D721Med (cell line): ENCODE measurements at regions not wholly inside any gene's neighbourhood (a gene's known extent, or its start where the extent isn't known, plus 50 kb on each side); places are given as distances from the start of the nearest gene placed in this dataset.

Experiments used
- DNase-seq: peaks from one replicate; pipeline ENCODE4 v3.0.0; 2011; ENCODE audit warnings: low spot score; ENCODE audit not compliant: insufficient read length
- FAIRE-seq: peaks from 2 replicates; lab custom pipeline; 2011; peaks lifted over from hg19 to GRCh38; lab: Jason Lieb, UNC
- TF ChIP-seq, protein P1 (sequence below): IDR thresholded peaks from 2 replicates; pipeline ENCODE4 v1.5.1; 2012; ENCODE audit warnings: mild to moderate bottlenecking, control low read depth; ENCODE audit not compliant: insufficient read depth; ENCODE audit errors: missing control alignments

DNA sequence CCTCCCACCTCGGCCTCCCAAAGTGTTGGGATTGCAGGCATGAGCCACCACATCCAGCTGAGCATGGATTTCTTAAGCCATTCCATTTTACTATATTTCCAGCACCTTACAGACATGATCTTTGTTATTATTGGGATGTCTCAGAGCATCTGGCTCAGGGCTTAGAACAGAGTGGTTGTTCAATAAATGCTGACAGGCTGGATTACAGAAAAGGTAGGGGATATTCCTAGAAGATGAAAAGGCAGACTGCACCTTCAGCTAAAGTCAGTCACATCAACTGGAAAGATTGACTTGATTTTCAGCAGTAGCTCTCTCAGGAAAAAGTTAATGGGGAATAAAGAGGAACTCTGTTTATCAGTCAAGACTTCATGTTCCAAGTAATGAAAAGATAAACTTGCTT is 360.3 kb upstream of the ERCC4 start:
- DNase-seq (no peak), FAIRE-seq (no peak)
- TF ChIP-seq, protein P1, sequence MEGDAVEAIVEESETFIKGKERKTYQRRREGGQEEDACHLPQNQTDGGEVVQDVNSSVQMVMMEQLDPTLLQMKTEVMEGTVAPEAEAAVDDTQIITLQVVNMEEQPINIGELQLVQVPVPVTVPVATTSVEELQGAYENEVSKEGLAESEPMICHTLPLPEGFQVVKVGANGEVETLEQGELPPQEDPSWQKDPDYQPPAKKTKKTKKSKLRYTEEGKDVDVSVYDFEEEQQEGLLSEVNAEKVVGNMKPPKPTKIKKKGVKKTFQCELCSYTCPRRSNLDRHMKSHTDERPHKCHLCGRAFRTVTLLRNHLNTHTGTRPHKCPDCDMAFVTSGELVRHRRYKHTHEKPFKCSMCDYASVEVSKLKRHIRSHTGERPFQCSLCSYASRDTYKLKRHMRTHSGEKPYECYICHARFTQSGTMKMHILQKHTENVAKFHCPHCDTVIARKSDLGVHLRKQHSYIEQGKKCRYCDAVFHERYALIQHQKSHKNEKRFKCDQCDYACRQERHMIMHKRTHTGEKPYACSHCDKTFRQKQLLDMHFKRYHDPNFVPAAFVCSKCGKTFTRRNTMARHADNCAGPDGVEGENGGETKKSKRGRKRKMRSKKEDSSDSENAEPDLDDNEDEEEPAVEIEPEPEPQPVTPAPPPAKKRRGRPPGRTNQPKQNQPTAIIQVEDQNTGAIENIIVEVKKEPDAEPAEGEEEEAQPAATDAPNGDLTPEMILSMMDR: no peak

DNA sequence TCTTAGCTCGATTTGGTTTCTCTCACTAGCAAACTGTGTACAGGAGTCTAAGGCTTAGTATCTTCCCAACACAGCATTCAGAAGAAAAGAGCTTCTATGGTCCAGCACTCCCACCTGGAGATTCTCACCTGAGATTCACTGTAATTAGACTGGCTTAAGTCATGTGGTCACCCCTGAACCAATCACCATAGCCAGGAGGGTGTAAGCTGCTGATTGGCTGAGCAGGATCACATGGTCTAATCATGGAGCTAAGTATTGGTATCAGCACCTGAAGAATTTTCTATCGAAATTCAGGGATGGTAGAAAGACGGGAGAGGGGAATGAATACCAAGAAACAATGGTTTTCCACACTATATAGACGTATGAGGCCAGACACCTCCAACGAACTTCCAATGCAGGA is 359.8 kb upstream of the ERCC4 start:
- no peak for FAIRE-seq

DNA sequence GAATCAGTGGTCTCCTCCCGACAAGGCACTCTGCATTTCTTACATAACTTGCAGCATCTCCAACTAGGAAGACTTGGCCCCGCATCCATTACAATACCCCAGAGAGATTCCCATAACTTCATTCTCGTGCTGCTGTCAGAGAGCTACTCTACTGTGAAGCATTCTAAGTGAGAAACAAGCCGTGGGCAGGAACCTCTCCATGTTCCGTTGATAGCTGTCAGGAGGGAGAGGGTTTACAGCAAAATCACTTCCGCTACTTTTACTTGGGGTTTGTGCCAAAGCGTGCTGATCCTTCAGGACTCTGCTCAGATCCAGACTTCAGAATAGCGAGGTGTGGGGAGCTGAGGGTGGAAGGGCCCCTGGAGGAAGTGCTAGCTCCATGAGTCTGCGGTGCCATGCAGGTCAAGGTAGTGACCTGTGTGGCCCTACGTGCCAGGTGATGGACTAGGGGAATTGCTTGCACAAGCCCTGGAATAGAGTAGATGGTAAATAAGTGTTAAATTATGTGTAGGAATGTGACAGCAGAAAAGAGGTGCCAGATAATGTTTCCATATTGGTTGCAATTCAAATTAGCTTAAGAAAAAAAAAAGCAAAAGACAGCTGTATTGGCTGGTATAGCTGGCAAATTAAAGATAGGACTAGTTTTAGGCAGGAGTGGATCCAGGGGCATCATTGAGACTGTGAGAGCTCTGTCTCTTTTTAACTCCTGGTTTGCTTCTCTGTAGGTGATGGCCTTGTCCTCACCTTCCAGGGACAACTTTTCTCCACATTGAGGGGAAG is 358.5 kb upstream of the ERCC4 start:
- DNase-seq (no peak), FAIRE-seq (no peak)
- TF ChIP-seq, protein P1: no peak

More for the DNA sequence above, 359.8 kb upstream of the ERCC4 start:
- TF ChIP-seq, protein P1: no peak
- no peak for DNase-seq

DNA sequence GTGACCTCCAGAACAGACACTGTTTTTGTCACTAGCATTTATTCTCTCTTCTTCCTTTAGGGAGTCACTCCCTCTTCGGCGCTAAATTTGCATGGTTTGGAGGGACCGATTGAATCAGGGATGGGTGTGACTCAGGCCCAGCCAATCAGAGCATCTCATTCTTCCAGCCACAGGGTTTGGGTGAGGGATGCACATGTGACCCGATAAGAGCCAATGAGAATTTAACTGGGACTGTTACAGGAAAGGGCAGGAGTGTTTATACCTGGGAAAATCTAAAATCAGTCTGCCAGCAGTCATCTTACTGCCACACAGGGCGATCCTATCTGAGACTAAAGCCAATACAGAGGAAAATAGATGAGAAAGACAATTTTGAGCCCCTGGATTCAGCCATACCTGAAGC is 351.2 kb upstream of the ERCC4 start:
- TF ChIP-seq, protein P1: no peak
- no peak for DNase-seq
- FAIRE-seq: no peak

DNA sequence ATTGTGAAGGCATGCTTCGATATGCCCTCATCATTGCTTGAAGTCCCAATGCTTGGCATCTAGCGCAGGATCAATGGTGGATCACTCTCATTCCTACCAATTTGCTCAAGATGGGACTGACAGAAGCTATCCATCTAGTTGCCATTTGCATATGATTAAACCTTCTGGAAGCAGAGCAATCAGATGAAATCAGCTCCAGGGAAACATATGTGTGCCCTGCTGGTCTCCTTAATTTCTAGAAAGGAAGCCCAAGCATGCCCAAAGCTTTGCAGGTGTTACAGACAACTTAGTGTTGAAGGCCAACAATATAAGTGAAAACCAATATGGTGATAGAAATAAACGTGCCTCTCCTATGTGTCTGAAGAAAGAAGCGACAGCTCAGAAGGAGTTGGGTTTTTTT is 350.0 kb upstream of the ERCC4 start:
- TF ChIP-seq, protein P1: no peak
- FAIRE-seq (no peak), DNase-seq (no peak)

DNA sequence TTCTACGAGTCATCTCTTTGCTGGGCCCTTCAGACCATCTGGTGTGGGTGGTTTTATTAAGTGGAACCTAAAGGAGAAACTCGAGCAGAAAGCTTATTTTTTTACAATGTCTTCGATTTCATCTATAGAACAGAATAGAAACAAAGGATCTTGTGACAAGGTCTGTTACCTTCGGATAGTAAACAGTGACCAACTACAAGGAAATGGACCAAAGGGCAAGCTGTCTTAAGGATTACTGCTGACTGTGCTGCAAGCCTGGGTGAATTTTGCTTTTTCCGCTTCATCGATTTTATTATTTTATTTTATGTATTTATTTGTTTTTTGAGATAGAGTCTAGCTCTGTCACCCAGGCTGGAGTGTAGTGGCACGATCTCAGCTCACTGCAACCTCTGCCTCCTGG is 348.9 kb upstream of the ERCC4 start:
- DNase-seq (no peak), FAIRE-seq (no peak)
- TF ChIP-seq, protein P1: no peak

DNA sequence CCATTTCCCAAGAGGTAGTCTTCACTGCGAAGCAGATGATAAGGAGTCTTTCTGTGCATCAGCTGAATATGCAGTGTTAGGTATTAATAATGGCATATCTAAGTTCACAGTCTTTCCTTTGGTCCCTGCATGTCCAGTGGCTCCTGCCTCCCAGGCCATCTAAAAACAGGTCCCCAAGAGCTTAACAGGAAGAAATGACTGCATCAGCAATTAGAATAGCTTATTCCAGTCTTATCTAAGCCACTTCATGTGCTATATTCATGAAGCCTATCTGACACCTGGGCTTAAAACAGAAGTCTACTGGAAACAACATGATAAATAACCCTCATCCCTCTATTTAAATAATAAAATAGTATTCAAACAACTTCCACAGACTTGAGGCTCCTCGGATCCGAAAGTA is 346.1 kb upstream of the ERCC4 start:
- FAIRE-seq (no peak), DNase-seq (no peak)
- TF ChIP-seq, protein P1: no peak
